Naive thymus-derived CD8-positive, alpha-beta T cell (primary cell): ENCODE measurements at regions not wholly inside any gene's neighbourhood (a gene's known extent, or its start where the extent isn't known, plus 50 kb on each side); places are given as distances from the start of the nearest gene placed in this dataset.

Experiments used
- ATAC-seq, 2 donors: fragments of 150-1000 bp; cut with Tn5 transposase in 1 of 2; sonication (Bioruptor Pico), chemical (Tn5 transposase) in 1 of 2; 1 replicate in 1 of 2; 2 replicates in 1 of 2; pipeline ENCODE4 v1.10.0; 2021; ENCODE audit warnings: mild to moderate bottlenecking in 2 of 2, moderate library complexity in 2 of 2
- POLR2A ChIA-PET: fragments of 350-600 bp; sonication (Branson Sonifier 250); formaldehyde crosslinking; loops from one replicate; lab custom pipeline; 2021; ENCODE audit warnings: antibody characterized with exemption; lab: Charles Lee
- DNase-seq, 10 donors: peaks; one replicate each; pipeline versions ENCODE4 v3.0.0 to v3.0.0-alpha.2; 2020 to 2022
- H3K27ac Mint-ChIP-seq, 10 donors: one replicate each; pipeline ENCODE4 v1.8.0; 2020 to 2022; ENCODE audit warnings: mild to moderate bottlenecking in 10 of 10, mixed read lengths in 10 of 10, moderate library complexity in 4 of 10, inconsistent platforms in 1 of 10
- H3K27me3 Mint-ChIP-seq, 5 donors: one replicate each; pipeline ENCODE4 v1.8.0; 2021 to 2022; ENCODE audit warnings: mixed read lengths in 5 of 5
- H3K36me3 Mint-ChIP-seq, 3 donors: one replicate each; pipeline ENCODE4 v1.8.0; 2020 to 2022; ENCODE audit warnings: mixed read lengths in 3 of 3, mild to moderate bottlenecking in 2 of 3, inconsistent platforms in 1 of 3
- H3K4me1 Mint-ChIP-seq, 4 donors: one replicate each; pipeline ENCODE4 v1.8.0; 2021 to 2022; ENCODE audit warnings: mixed read lengths in 4 of 4
- H3K4me3 Mint-ChIP-seq, 10 donors: one replicate each; pipeline ENCODE4 v1.8.0; 2020 to 2022; ENCODE audit warnings: mild to moderate bottlenecking in 10 of 10, mixed read lengths in 10 of 10, moderate library complexity in 6 of 10, inconsistent platforms in 1 of 10
- H3K9me3 Mint-ChIP-seq, 9 donors: one replicate each; pipeline ENCODE4 v1.8.0; 2020 to 2022; ENCODE audit warnings: mixed read lengths in 9 of 9, mild to moderate bottlenecking in 3 of 9, inconsistent platforms in 1 of 9, moderate library complexity in 1 of 9

DNA sequence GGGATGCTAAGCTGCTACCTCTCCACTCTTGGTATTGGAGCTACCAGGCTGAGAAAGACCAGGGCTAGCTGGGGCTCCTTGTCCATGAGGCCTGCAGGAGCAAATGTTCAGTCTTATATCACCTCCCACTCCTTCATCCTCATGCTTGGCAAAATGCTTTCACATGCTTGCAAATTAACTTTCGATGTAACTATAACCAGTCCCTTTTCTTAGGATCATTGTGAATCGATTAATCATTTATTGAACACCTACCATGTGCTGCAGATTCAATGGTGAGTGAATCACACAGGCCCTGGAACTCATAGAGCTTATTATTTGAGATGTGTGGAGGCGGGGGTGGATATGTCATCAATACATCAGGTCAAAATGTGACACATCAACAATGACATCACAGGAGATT is 138.6 kb downstream of the EMX2 start:
- Mint-ChIP-seq H3K4me1 (peaks cover 0 to 6% (median 0%) of the 10 kb centered on the region in 4 donors), H3K9me3 (peaks cover 0 to 4% (median 0%) of the 10 kb centered on the region in 9 donors), H3K36me3 (no peaks in the 10 kb centered on the region), H3K27me3 (peaks cover 6 to 41% (median 19%) of the 10 kb centered on the region in 5 donors), H3K4me3 (no peak overlapping the region), H3K27ac (no peak overlapping the region)
- DNase-seq, result no peak
- POLR2A ChIA-PET, result no interaction called here
- no peak for ATAC-seq

DNA sequence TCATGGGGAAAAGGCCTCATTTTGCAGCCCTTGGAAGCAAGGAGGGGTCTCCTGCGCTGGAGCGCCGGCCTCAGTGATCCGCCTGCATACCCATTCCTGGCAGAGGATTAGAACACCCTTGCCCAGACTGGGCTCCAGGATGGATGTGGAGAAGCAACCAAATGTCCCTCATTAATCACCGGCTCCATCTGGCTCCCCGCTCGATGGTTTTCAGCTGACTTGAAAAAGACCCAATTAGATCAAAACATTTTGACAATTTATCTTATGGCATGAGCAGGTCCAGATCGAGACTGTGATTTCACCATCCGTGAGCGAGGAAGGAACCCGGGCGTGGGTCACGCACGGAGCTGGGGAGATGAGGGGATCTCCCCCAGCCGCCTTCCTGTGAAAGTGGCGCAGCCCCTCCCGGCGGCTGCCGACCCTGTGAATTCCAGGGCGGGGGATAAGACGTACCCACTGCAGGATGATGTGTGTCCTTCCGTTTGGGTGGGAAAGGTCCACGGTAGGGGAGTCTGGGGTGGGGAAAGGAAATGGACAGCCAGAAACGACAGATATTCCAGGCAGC is 141.6 kb downstream of the EMX2 start:
- H3K27me3 Mint-ChIP-seq, result peaks cover 0 to 16% (median 13%) of the 10 kb centered on the region in 5 donors
- peaks cover 0 to 4% (median 0%) of the 10 kb centered on the region in 9 donors for H3K9me3 Mint-ChIP-seq
- H3K36me3 Mint-ChIP-seq, result no peaks in the 10 kb centered on the region
- H3K4me1 Mint-ChIP-seq, result peaks cover 0 to 6% (median 0%) of the 10 kb centered on the region in 4 donors
- POLR2A ChIA-PET, result no interaction called here
- no peak for DNase-seq
- H3K27ac Mint-ChIP-seq, result no peak overlapping the region
- H3K4me3 Mint-ChIP-seq, result no peak overlapping the region
- no peak for ATAC-seq

GRCh38 chr10:117684672-117685211 is 142.2 kb downstream of the EMX2 start:
- Mint-ChIP-seq H3K27me3 (peaks cover 0 to 16% (median 12%) of the 10 kb centered on the region in 5 donors), H3K4me3 (no peak overlapping the region), H3K36me3 (no peaks in the 10 kb centered on the region), H3K27ac (no peak overlapping the region), H3K9me3 (peaks cover 0 to 4% (median 0%) of the 10 kb centered on the region in 9 donors), H3K4me1 (peaks cover 0 to 6% (median 0%) of the 10 kb centered on the region in 4 donors)
- DNase-seq, result no peak
- ATAC-seq, result no peak
- POLR2A ChIA-PET, result no interaction called here

GRCh38 chr10:117685431-117685830 is 142.9 kb downstream of the EMX2 start:
- DNase-seq, result no peak
- Mint-ChIP-seq H3K4me1 (peaks cover 0 to 6% (median 0%) of the 10 kb centered on the region in 4 donors), H3K36me3 (no peaks in the 10 kb centered on the region), H3K27me3 (peaks cover 0 to 16% (median 12%) of the 10 kb centered on the region in 5 donors), H3K9me3 (peaks cover 0 to 4% (median 0%) of the 10 kb centered on the region in 9 donors), H3K4me3 (no peak overlapping the region), H3K27ac (no peak overlapping the region)
- POLR2A ChIA-PET, result no interaction called here
- no peak for ATAC-seq

GRCh38 chr10:117686606-117687005 is 144.1 kb downstream of the EMX2 start:
- Mint-ChIP-seq H3K36me3 (no peaks in the 10 kb centered on the region), H3K9me3 (peaks cover 0 to 4% (median 0%) of the 10 kb centered on the region in 9 donors), H3K4me3 (no peak overlapping the region), H3K27ac (no peak overlapping the region), H3K27me3 (peaks cover 0 to 16% (median 12%) of the 10 kb centered on the region in 5 donors), H3K4me1 (peaks cover 0 to 6% (median 0%) of the 10 kb centered on the region in 4 donors)
- no peak for ATAC-seq
- POLR2A ChIA-PET, result no interaction called here
- no peak for DNase-seq

- POLR2A ChIA-PET, result no interaction called here
- Mint-ChIP-seq H3K27me3 (peaks cover 0 to 16% (median 10%) of the 10 kb centered on the region in 5 donors), H3K27ac (no peak overlapping the region), H3K4me3 (no peak overlapping the region), H3K9me3 (peaks cover 0 to 2% (median 0%) of the 10 kb centered on the region in 9 donors), H3K36me3 (no peaks in the 10 kb centered on the region), H3K4me1 (peaks cover 0 to 6% (median 0%) of the 10 kb centered on the region in 4 donors)
- ATAC-seq (no peak), DNase-seq (no peak)
Observed at GRCh38 chr10:117688358-117688757, 145.8 kb downstream of the EMX2 start.

DNA sequence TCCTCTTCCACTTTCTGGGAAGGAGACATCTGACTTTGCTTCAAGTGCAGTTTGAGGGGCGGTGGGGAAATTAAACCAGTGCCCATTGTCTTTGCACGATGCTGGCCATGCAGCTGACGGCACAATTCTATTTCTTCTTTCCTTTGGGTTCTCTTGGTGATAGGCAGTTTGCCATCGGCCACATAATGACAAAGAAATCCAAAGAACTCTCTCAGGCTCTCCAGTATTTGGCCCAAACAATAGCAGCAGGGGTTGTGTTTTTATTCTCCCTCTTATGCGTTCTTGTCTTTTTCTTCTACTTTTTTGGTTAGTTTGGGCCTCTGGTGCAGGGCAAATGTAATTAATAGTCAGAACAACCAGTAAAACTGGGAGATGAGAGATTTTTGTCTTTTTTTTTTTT is 147.0 kb downstream of the EMX2 start:
- H3K4me1 Mint-ChIP-seq, result peaks cover 0 to 6% (median 0%) of the 10 kb centered on the region in 4 donors
- peaks cover 0 to 2% (median 0%) of the 10 kb centered on the region in 9 donors for H3K9me3 Mint-ChIP-seq
- POLR2A ChIA-PET, result no interaction called here
- ATAC-seq, result no peak
- H3K4me3 Mint-ChIP-seq, result no peak overlapping the region
- no peaks in the 10 kb centered on the region for H3K36me3 Mint-ChIP-seq
- peaks cover 0 to 16% (median 10%) of the 10 kb centered on the region in 5 donors for H3K27me3 Mint-ChIP-seq
- no peak overlapping the region for H3K27ac Mint-ChIP-seq
- DNase-seq, result no peak

GRCh38 chr10:117690359-117690758 is 147.8 kb downstream of the EMX2 start:
- H3K27me3 Mint-ChIP-seq, result peaks cover 0 to 13% (median 8%) of the 10 kb centered on the region in 5 donors
- H3K4me1 Mint-ChIP-seq, result peaks cover 0 to 5% (median 0%) of the 10 kb centered on the region in 4 donors
- ATAC-seq (no peak), DNase-seq (no peak)
- H3K9me3 Mint-ChIP-seq, result peaks cover 0 to under 1% (median 0%) of the 10 kb centered on the region in 9 donors
- no peak overlapping the region for H3K4me3 Mint-ChIP-seq
- no peak overlapping the region for H3K27ac Mint-ChIP-seq
- no peaks in the 10 kb centered on the region for H3K36me3 Mint-ChIP-seq
- POLR2A ChIA-PET, result no interaction called here

GRCh38 chr10:117694190-117694589 is 151.6 kb downstream of the EMX2 start:
- H3K9me3 Mint-ChIP-seq, result no peaks in the 10 kb centered on the region
- no peaks in the 10 kb centered on the region for H3K4me1 Mint-ChIP-seq
- H3K27ac Mint-ChIP-seq, result no peak overlapping the region
- ATAC-seq (no peak), DNase-seq (no peak)
- no peaks in the 10 kb centered on the region for H3K36me3 Mint-ChIP-seq
- H3K27me3 Mint-ChIP-seq, result peaks cover 0 to 16% (median 2%) of the 10 kb centered on the region in 5 donors
- POLR2A ChIA-PET, result no interaction called here
- no peak overlapping the region for H3K4me3 Mint-ChIP-seq

DNA sequence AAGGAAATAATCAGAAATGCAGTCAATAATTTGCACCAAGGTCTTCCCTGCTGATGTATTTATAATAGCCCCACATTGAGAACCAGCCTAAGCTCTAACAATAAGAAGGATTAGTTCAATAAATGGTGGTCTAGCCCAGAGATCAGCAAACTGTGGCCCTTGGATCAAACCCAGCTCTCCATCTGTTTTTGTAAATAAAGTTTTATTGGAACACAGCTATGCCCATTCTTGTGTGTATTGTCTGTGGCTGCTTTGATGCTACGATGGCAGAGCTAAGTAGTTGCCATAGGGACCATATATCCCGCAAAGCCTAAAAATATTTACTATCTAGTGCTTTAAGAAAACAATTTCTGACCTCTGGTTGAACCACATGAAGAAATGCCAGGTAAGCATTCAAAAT is 154.9 kb downstream of the EMX2 start:
- Mint-ChIP-seq H3K36me3 (no peaks in the 10 kb centered on the region), H3K27me3 (peaks cover 0 to 23% (median 6%) of the 10 kb centered on the region in 5 donors), H3K27ac (no peak overlapping the region), H3K4me3 (no peak overlapping the region), H3K4me1 (no peaks in the 10 kb centered on the region), H3K9me3 (no peaks in the 10 kb centered on the region)
- DNase-seq (no peak), ATAC-seq (no peak)
- POLR2A ChIA-PET, result no interaction called here

GRCh38 chr10:117698809-117699208 is 156.3 kb downstream of the EMX2 start:
- POLR2A ChIA-PET, result no interaction called here
- H3K36me3 Mint-ChIP-seq, result no peaks in the 10 kb centered on the region
- no peak overlapping the region for H3K4me3 Mint-ChIP-seq

GRCh38 chr10:117699436-117700075 is 157.0 kb downstream of the EMX2 start:
- H3K27ac Mint-ChIP-seq, result no peak overlapping the region
- H3K4me3 Mint-ChIP-seq, result no peak overlapping the region
- DNase-seq (no peak), ATAC-seq (no peak)
- no peaks in the 10 kb centered on the region for H3K36me3 Mint-ChIP-seq
- no peaks in the 10 kb centered on the region for H3K9me3 Mint-ChIP-seq
- peaks cover 0 to 2% (median 0%) of the 10 kb centered on the region in 4 donors for H3K4me1 Mint-ChIP-seq
- POLR2A ChIA-PET, result no interaction called here
- peaks cover 0 to 24% (median 11%) of the 10 kb centered on the region in 5 donors for H3K27me3 Mint-ChIP-seq

More at GRCh38 chr10:117698809-117699208, 156.3 kb downstream of the EMX2 start:
- Mint-ChIP-seq H3K4me1 (no peaks in the 10 kb centered on the region), H3K9me3 (no peaks in the 10 kb centered on the region), H3K27ac (no peak overlapping the region), H3K27me3 (peaks cover 0 to 23% (median 6%) of the 10 kb centered on the region in 5 donors)
- DNase-seq, result no peak
- no peak for ATAC-seq

DNA sequence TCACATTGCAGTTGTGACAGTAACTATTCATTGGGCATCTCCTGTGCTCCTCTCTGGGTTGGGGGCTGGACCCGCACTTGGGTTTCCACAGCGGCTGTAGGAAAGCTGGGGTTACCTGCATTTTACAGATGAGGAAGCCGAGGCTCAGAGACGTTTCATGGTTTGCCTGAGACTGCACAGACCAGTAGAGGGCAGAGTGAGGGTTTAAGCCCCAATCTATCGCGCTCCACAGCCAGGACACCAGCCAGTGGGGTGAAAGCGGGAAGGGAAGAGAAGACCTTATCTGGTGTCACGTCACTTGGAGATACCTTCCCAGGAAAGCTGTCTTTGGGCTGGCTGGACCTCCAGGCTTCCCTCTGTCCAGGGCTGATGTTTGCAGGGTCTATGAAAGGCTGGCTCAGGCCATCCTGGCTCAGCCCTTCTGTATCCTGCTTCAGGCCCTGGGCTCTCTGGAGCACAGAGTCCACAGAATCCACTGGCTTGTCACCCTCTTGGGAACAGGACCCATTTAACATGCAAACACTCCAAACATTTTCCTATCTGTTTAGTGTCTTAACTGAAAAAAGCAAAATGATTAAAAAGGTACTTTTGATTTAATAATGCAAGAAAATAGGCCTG is 167.7 kb downstream of the EMX2 start:
- POLR2A ChIA-PET, result no interaction called here
- ATAC-seq (no peak), DNase-seq (no peak)
- Mint-ChIP-seq H3K27ac (no peak overlapping the region), H3K9me3 (peaks cover 0 to 11% (median 3%) of the 10 kb centered on the region in 9 donors), H3K27me3 (peaks cover 3 to 31% (median 23%) of the 10 kb centered on the region in 5 donors), H3K4me1 (no peaks in the 10 kb centered on the region), H3K36me3 (no peaks in the 10 kb centered on the region), H3K4me3 (no peak overlapping the region)
